GM23338 (cell line): ENCODE measurements at regions not wholly inside any gene's neighbourhood (a gene's known extent, or its start where the extent isn't known, plus 50 kb on each side); places are given as distances from the start of the nearest gene placed in this dataset.

Experiments
- ATAC-seq: fragments of 200-7000 bp; cut with Tn5 transposase; 3 replicates; pipeline ENCODE4 v1.9.1; 2020
- DNase-seq: peaks from one replicate; pipeline ENCODE4 v3.0.0-alpha.2; 2015; ENCODE audit warnings: low spot score
- H2AFZ ChIP-seq: fragments of 200-600 bp; sonication (generic); 2 replicates; pipeline ENCODE4 v1.8.0; 2016; ENCODE audit warnings: antibody characterized with exemption, mild to moderate bottlenecking, moderate library complexity
- H3F3A ChIP-seq: fragments of 200-600 bp; sonication (generic); replicated peaks from 2 replicates; pipeline ENCODE4 v1.8.0; 2017; ENCODE audit warnings: antibody characterized with exemption, mixed run types, low read depth
- H3K27ac ChIP-seq: fragments of 200-600 bp; sonication (generic); 2 replicates; pipeline ENCODE4 v1.6.1; 2016; ENCODE audit warnings: low read depth
- H3K27me3 ChIP-seq: fragments of 200-600 bp; sonication (generic); 2 replicates; pipeline ENCODE4 v1.8.0; 2016; ENCODE audit warnings: mild to moderate bottlenecking, mixed run types, moderate library complexity; ENCODE audit not compliant: insufficient read depth
- H3K36me3 ChIP-seq: fragments of 200-600 bp; sonication (generic); 2 replicates; pipeline ENCODE4 v1.8.0; 2016; ENCODE audit warnings: mild to moderate bottlenecking; ENCODE audit not compliant: insufficient read depth
- H3K4me1 ChIP-seq: fragments of 200-600 bp; sonication (generic); 2 replicates; pipeline ENCODE4 v1.8.0; 2016; ENCODE audit warnings: mild to moderate bottlenecking, moderate library complexity; ENCODE audit not compliant: insufficient read depth
- H3K4me2 ChIP-seq: fragments of 200-600 bp; sonication (generic); 2 replicates; pipeline ENCODE4 v1.7.1; 2017; ENCODE audit warnings: mixed run types
- H3K4me3 ChIP-seq: fragments of 200-600 bp; sonication (generic); 2 replicates; pipeline ENCODE4 v1.6.1; 2016; ENCODE audit warnings: mixed run types
- H3K79me2 ChIP-seq: fragments of 200-600 bp; sonication (generic); replicated peaks from 2 replicates; pipeline ENCODE4 v1.8.0; 2017; ENCODE audit warnings: mild to moderate bottlenecking; ENCODE audit not compliant: insufficient read depth
- H3K9me2 ChIP-seq: fragments of 200-600 bp; sonication (generic); 2 replicates; pipeline ENCODE4 v1.8.0; 2017; ENCODE audit not compliant: insufficient read depth
- H4K20me1 ChIP-seq: fragments of 200-600 bp; sonication (generic); replicated peaks from 2 replicates; pipeline ENCODE4 v1.8.0; 2017; ENCODE audit warnings: mild to moderate bottlenecking; ENCODE audit not compliant: insufficient read depth
- H3K27ac Mint-ChIP-seq: 2 replicates; pipeline ENCODE4 v1.8.0; 2020; ENCODE audit warnings: inconsistent platforms, mild to moderate bottlenecking, moderate library complexity, mixed read lengths
- H3K27me3 Mint-ChIP-seq: 3 replicates; pipeline ENCODE4 v1.8.0; 2022; ENCODE audit warnings: low read depth, mild to moderate bottlenecking, moderate library complexity, mixed read lengths, inconsistent platforms; ENCODE audit not compliant: insufficient read depth, poor library complexity
- H3K36me3 Mint-ChIP-seq: 3 replicates; pipeline ENCODE4 v1.8.0; 2021; ENCODE audit warnings: low read depth, mild to moderate bottlenecking, inconsistent platforms, moderate library complexity, mixed read lengths
- H3K4me1 Mint-ChIP-seq: 3 replicates; pipeline ENCODE4 v1.8.0; 2020; ENCODE audit warnings: mild to moderate bottlenecking, inconsistent platforms, mixed read lengths
- H3K4me3 Mint-ChIP-seq: 3 replicates; pipeline ENCODE4 v1.8.0; 2021; ENCODE audit warnings: moderate library complexity, mild to moderate bottlenecking, inconsistent platforms, mixed read lengths
- H3K9me3 Mint-ChIP-seq: 3 replicates; pipeline ENCODE4 v1.8.0; 2020; ENCODE audit warnings: moderate library complexity, mild to moderate bottlenecking, inconsistent platforms, mixed read lengths
- CTCF ChIP-seq, 2 experiments: fragments of 200-600 bp in 1 of 2; sonication (generic) in 1 of 2; conservative IDR thresholded peaks; 2 replicates each; pipeline versions ENCODE4 v1.5.1 to v1.6.1; 2016 to 2017; ENCODE audit warnings: antibody characterized with exemption in 2 of 2, low read depth in 2 of 2, mild to moderate bottlenecking in 2 of 2, moderate library complexity in 1 of 2
- ETS1 ChIP-seq: IDR thresholded peaks from 2 replicates; pipeline ENCODE4 v1.6.1; 2016; ENCODE audit warnings: antibody characterized with exemption
- EZH2 ChIP-seq: fragments of 200-600 bp; sonication (generic); IDR thresholded peaks from one replicate; pipeline ENCODE4 v1.8.0; 2017; ENCODE audit warnings: antibody characterized with exemption, mild to moderate bottlenecking, low read depth; ENCODE audit not compliant: unreplicated experiment
- EZH2phosphoT487 ChIP-seq: fragments of 200-600 bp; sonication (generic); IDR thresholded peaks from one replicate; pipeline ENCODE4 v1.8.1; 2018; ENCODE audit warnings: antibody characterized with exemption; ENCODE audit not compliant: unreplicated experiment
- JUNB ChIP-seq: IDR thresholded peaks from one replicate; pipeline ENCODE4 v1.6.1; 2016; ENCODE audit warnings: antibody characterized with exemption; ENCODE audit not compliant: unreplicated experiment
- NANOG ChIP-seq: IDR thresholded peaks from 2 replicates; pipeline ENCODE4 v1.6.1; 2016; ENCODE audit warnings: antibody characterized with exemption, borderline replicate concordance
- POLR2AphosphoS5 ChIP-seq: IDR thresholded peaks from 2 replicates; pipeline ENCODE4 v1.6.1; 2016; ENCODE audit warnings: antibody characterized with exemption, low read depth
- REST ChIP-seq: IDR thresholded peaks from one replicate; pipeline ENCODE4 v1.6.1; 2018; ENCODE audit warnings: antibody characterized with exemption; ENCODE audit not compliant: unreplicated experiment
- STAT1 ChIP-seq: IDR thresholded peaks from one replicate; pipeline ENCODE4 v1.6.1; 2016; ENCODE audit warnings: antibody characterized with exemption; ENCODE audit not compliant: unreplicated experiment
- ZNF114 ChIP-seq: fragments of 250-450 bp; sonication (Bioruptor Pico); IDR thresholded peaks from 2 replicates; pipeline ENCODE4 v1.5.0; 2020; ENCODE audit warnings: mild to moderate bottlenecking, moderate library complexity
- ZNF331 ChIP-seq: fragments of 250-450 bp; sonication (Bioruptor Pico); IDR thresholded peaks from 2 replicates; pipeline ENCODE4 v1.5.0; 2020; ENCODE audit warnings: low read depth, mild to moderate bottlenecking, moderate library complexity
- TF ChIP-seq, protein P1 (sequence below): fragments of 250-450 bp; sonication (Bioruptor Pico); IDR thresholded peaks from 2 replicates; pipeline ENCODE4 v1.5.0; 2020; ENCODE audit warnings: mild to moderate bottlenecking, moderate library complexity

DNA sequence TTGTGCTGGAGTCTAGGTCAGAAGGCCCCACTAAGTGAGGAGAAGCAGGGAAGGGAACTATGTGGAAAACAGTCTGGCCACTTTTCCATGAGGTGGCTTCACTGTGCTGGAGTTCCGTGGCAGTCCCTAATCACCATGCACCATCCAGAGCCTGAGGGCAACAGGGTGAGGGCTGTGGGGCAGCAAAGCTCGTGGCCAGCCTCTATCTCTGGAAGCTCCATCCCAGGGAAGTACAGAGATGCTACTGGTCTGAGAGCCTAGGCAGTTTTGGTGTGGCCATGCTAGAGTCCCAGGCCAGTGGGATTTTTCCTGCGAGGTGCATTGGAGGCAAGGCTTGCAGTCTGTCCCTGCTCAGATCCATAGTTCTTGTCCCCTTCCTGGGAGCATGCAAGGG is 157.3 kb upstream of the LRRC7 start:
- H3K27ac ChIP-seq: no peak overlapping the region
- no peaks in the 10 kb centered on the region for H3K27me3 ChIP-seq
- H3K9me2 ChIP-seq: peaks cover 13% of the 10 kb centered on the region
- H3K4me3 Mint-ChIP-seq: no peak overlapping the region
- H3K79me2 ChIP-seq: no peaks in the 10 kb centered on the region
- no peak overlapping the region for H3K27ac Mint-ChIP-seq
- no peak overlapping the region for H3K4me3 ChIP-seq
- no peaks in the 10 kb centered on the region for H3K36me3 ChIP-seq
- ATAC-seq (no peak), DNase-seq (no peak)
- no peaks in the 10 kb centered on the region for H3K4me1 ChIP-seq
- no peaks in the 10 kb centered on the region; the same call in 2 of the 3 replicates for H3K36me3 Mint-ChIP-seq
- no peak overlapping the region for H3K4me2 ChIP-seq
- H3K27me3 Mint-ChIP-seq: no peaks in the 10 kb centered on the region
- no peaks in the 10 kb centered on the region for H3K4me1 Mint-ChIP-seq
- H3K9me3 Mint-ChIP-seq: peaks cover 3% of the 10 kb centered on the region; the same call in 1 of the 3 replicates
- H2AFZ ChIP-seq: no peak overlapping the region
- TF ChIP-seq EZH2phosphoT487 (no peak), ZNF114 (CRISPR knock-in tag) (no peak), ZNF331 (CRISPR knock-in tag) (no peak), POLR2AphosphoS5 (no peak), STAT1 (no peak), EZH2 (no peak), CTCF (conservative IDR thresholded peaks at IDR 0.05; ENCODE audit: low read depth in 2 of 2) (no peak), ETS1 (no peak), NANOG (no peak), REST (no peak), JUNB (no peak)
- TF ChIP-seq, protein P1, sequence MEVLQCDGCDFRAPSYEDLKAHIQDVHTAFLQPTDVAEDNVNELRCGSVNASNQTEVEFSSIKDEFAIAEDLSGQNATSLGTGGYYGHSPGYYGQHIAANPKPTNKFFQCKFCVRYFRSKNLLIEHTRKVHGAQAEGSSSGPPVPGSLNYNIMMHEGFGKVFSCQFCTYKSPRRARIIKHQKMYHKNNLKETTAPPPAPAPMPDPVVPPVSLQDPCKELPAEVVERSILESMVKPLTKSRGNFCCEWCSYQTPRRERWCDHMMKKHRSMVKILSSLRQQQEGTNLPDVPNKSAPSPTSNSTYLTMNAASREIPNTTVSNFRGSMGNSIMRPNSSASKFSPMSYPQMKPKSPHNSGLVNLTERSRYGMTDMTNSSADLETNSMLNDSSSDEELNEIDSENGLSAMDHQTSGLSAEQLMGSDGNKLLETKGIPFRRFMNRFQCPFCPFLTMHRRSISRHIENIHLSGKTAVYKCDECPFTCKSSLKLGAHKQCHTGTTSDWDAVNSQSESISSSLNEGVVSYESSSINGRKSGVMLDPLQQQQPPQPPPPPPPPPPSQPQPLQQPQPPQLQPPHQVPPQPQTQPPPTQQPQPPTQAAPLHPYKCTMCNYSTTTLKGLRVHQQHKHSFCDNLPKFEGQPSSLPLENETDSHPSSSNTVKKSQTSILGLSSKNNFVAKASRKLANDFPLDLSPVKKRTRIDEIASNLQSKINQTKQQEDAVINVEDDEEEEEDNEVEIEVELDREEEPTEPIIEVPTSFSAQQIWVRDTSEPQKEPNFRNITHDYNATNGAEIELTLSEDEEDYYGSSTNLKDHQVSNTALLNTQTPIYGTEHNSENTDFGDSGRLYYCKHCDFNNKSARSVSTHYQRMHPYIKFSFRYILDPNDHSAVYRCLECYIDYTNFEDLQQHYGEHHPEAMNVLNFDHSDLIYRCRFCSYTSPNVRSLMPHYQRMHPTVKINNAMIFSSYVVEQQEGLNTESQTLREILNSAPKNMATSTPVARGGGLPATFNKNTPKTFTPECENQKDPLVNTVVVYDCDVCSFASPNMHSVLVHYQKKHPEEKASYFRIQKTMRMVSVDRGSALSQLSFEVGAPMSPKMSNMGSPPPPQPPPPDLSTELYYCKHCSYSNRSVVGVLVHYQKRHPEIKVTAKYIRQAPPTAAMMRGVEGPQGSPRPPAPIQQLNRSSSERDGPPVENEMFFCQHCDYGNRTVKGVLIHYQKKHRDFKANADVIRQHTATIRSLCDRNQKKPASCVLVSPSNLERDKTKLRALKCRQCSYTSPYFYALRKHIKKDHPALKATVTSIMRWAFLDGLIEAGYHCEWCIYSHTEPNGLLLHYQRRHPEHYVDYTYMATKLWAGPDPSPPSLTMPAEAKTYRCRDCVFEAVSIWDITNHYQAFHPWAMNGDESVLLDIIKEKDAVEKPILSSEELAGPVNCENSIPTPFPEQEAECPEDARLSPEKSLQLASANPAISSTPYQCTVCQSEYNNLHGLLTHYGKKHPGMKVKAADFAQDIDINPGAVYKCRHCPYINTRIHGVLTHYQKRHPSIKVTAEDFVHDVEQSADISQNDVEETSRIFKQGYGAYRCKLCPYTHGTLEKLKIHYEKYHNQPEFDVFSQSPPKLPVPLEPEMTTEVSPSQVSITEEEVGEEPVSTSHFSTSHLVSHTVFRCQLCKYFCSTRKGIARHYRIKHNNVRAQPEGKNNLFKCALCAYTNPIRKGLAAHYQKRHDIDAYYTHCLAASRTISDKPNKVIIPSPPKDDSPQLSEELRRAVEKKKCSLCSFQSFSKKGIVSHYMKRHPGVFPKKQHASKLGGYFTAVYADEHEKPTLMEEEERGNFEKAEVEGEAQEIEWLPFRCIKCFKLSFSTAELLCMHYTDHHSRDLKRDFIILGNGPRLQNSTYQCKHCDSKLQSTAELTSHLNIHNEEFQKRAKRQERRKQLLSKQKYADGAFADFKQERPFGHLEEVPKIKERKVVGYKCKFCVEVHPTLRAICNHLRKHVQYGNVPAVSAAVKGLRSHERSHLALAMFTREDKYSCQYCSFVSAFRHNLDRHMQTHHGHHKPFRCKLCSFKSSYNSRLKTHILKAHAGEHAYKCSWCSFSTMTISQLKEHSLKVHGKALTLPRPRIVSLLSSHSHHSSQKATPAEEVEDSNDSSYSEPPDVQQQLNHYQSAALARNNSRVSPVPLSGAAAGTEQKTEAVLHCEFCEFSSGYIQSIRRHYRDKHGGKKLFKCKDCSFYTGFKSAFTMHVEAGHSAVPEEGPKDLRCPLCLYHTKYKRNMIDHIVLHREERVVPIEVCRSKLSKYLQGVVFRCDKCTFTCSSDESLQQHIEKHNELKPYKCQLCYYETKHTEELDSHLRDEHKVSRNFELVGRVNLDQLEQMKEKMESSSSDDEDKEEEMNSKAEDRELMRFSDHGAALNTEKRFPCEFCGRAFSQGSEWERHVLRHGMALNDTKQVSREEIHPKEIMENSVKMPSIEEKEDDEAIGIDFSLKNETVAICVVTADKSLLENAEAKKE (CRISPR knock-in tag): no peak
- H3F3A ChIP-seq: no peaks in the 10 kb centered on the region
- no peaks in the 10 kb centered on the region for H4K20me1 ChIP-seq
